Adipocyte (in vitro differentiated cells): ENCODE measurements at regions not wholly inside any gene's neighbourhood (a gene's known extent, or its start where the extent isn't known, plus 50 kb on each side); places are given as distances from the start of the nearest gene placed in this dataset.

Experiments
- DNase-seq: peaks from one replicate; pipeline ENCODE4 v3.0.0-alpha.2; 2015; ENCODE audit warnings: low read depth
- H3K27me3 ChIP-seq: replicated peaks from 2 replicates; pipeline ENCODE4 v1.7.0; 2013; ENCODE audit warnings: mild to moderate bottlenecking, low read length, moderate library complexity; ENCODE audit not compliant: control insufficient read depth, insufficient read depth
- H3K36me3 ChIP-seq: 2 replicates; pipeline ENCODE4 v1.7.0; 2013; ENCODE audit warnings: low read length, mild to moderate bottlenecking, moderate library complexity; ENCODE audit not compliant: control insufficient read depth, insufficient read depth, severe bottlenecking
- H3K4me1 ChIP-seq: 2 replicates; pipeline ENCODE4 v1.7.0; 2013; ENCODE audit warnings: mild to moderate bottlenecking, low read length, moderate library complexity; ENCODE audit not compliant: control insufficient read depth, insufficient read depth
- H3K4me3 ChIP-seq: 2 replicates; pipeline ENCODE4 v1.7.0; 2013; ENCODE audit warnings: mild to moderate bottlenecking, low read length, moderate library complexity
- H3K9ac ChIP-seq: 2 replicates; pipeline ENCODE4 v1.7.0; 2013; ENCODE audit warnings: mild to moderate bottlenecking, low read length, moderate library complexity
- H3K9me3 ChIP-seq: 2 replicates; pipeline ENCODE4 v1.7.0; 2013; ENCODE audit warnings: mild to moderate bottlenecking, low read length, moderate library complexity; ENCODE audit not compliant: control insufficient read depth

DNA sequence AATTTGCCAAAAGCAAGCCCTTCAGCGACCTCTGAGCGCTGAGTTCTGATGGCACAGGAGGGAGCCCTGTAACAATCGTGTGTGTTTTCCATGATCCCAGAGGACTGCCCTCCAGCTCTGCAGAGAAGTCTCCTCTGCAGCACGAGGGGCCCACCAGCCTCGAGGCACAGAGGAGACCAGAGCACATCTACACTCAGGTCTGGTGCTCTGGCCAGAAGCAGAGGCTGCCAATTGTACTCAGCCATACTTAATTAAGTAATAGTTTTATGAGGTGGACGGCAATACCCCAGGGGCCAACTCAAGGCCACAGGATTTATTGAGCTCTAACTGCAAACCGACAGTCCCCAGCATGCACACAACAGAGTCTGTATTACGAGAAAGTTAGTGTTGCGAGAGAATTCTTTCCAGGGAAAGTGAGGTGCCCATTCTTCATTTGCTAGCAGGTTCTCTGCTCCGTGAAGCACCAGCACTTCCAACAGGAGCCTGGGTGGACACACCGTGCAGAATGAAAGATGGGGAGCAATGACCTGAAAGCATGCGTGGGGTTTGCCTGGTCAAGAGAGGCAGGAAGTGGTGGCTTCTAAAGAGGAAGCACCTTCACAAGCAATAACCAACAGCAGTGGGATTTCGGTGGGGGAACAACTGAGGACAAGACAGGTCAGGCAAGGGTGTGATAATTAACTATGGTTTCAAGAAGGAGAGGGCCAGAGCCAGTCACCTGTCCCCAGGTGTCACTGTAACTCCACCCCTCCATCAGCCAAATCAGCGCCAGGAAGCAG is 92.8 kb upstream of the FOXC1 start:
- Histone ChIP-seq H3K27me3 (peaks cover 21% of the 10 kb centered on the region), H3K9ac (no peak overlapping the region), H3K36me3 (no peaks in the 10 kb centered on the region), H3K4me1 (no peaks in the 10 kb centered on the region), H3K4me3 (no peak overlapping the region), H3K9me3 (peaks cover 4% of the 10 kb centered on the region)
- no peak for DNase-seq

GRCh38 chr6:1518855-1519254 is 90.9 kb upstream of the FOXC1 start:
- Histone ChIP-seq H3K9me3 (peaks cover 4% of the 10 kb centered on the region), H3K4me1 (no peaks in the 10 kb centered on the region), H3K9ac (no peak overlapping the region), H3K36me3 (no peaks in the 10 kb centered on the region), H3K4me3 (no peak overlapping the region), H3K27me3 (peaks cover 38% of the 10 kb centered on the region)
- no peak for DNase-seq

GRCh38 chr6:1519597-1519996 is 90.1 kb upstream of the FOXC1 start:
- Histone ChIP-seq H3K36me3 (no peaks in the 10 kb centered on the region), H3K4me3 (no peak overlapping the region), H3K4me1 (peaks cover 6% of the 10 kb centered on the region), H3K27me3 (peaks cover 38% of the 10 kb centered on the region), H3K9ac (no peak overlapping the region), H3K9me3 (peaks cover 4% of the 10 kb centered on the region)
- no peak for DNase-seq

DNA sequence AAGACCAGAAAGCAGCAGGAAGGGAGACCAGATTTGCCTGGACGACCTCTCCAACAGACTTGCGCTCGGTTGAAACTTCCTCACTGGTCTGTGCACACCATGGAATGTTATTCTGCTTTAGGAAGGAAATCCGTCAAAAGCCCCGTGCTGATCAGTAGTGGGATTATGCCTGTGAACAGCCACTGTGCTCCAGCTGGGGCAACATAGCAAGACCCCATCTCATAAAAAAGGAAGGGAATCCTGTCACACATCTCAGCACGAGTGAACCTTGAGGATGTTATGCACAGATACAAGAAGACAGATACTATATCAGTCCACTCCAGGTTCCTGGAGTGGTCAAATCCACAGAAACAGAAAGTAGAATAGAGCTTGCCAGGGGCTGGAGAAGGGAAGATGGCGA is 86.9 kb upstream of the FOXC1 start:
- no peak for DNase-seq
- H3K4me1 ChIP-seq, result peaks cover 25% of the 10 kb centered on the region
- H3K36me3 ChIP-seq, result no peaks in the 10 kb centered on the region
- H3K9ac ChIP-seq, result no peak overlapping the region
- H3K4me3 ChIP-seq, result no peak overlapping the region
- no peaks in the 10 kb centered on the region for H3K9me3 ChIP-seq
- peaks cover 31% of the 10 kb centered on the region for H3K27me3 ChIP-seq

DNA sequence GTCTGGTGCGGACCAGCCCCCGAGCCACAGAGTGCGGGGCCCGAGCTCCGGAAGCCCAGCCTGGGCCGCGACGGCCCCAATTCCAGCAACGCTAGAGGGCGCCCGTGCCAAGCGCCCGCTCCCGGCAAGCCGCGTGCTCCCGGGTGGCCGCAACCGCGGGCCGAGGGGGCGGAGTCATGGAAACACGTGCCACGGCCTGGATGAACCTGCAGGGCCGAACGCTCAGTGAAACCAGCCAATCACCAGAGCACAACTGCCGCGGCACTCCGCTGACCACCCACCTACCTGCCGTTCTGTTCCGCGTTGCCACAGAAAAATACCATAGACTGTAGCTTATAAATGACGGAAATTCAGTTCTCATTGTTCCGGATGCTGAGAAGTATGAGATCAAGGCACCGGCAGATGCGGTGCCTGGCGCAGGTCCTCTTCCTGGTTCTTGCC is 85.7 kb upstream of the FOXC1 start:
- Histone ChIP-seq H3K4me3 (peak overlapping the region; percentile 56), H3K36me3 (no peaks in the 10 kb centered on the region), H3K27me3 (peaks cover 22% of the 10 kb centered on the region), H3K9me3 (no peaks in the 10 kb centered on the region), H3K9ac (peak overlapping the region; percentile 60), H3K4me1 (peaks cover 25% of the 10 kb centered on the region)
- DNase-seq, result no peak

GRCh38 chr6:1525364-1526038 is 84.2 kb upstream of the FOXC1 start:
- Histone ChIP-seq H3K4me1 (peaks cover 25% of the 10 kb centered on the region), H3K36me3 (no peaks in the 10 kb centered on the region), H3K27me3 (peaks cover 22% of the 10 kb centered on the region)

DNA sequence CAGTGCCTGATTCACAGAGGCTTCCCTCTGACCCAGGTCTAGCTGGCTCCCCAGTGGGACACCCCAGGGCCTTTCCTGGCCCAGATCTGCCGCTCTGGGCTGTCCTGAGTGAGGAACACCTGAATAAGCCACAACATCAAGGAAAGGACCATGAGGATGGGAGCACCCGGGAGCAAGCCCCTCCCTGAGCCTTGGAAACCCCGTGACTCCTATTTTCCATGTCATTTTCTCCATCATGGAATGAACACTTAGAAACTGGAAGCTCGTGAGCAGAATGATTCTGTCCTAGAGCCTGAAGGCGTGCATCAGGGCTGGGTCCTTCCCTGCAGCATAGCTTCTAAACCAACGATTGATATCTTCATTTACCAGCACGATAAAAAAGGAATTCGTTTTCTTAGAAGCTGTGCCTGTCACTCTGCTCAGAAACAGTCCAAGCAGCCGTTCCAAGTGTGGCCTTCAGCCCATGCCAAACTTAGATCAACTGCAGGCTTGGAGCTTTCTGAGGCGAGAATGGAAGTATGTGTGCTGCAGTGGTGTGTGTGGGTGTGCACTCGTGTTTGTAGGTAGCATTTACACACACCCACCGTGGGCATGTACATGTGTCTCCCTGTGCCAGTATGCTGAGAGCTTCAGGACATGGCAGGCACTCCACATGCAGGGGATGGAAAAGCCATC is 83.2 kb upstream of the FOXC1 start:
- Histone ChIP-seq H3K36me3 (no peaks in the 10 kb centered on the region), H3K4me1 (peaks cover 25% of the 10 kb centered on the region)

More at GRCh38 chr6:1525364-1526038, 84.2 kb upstream of the FOXC1 start:
- H3K9me3 ChIP-seq, result no peaks in the 10 kb centered on the region
- no peak for DNase-seq
- H3K9ac ChIP-seq, result no peak overlapping the region
- no peak overlapping the region for H3K4me3 ChIP-seq

DNA sequence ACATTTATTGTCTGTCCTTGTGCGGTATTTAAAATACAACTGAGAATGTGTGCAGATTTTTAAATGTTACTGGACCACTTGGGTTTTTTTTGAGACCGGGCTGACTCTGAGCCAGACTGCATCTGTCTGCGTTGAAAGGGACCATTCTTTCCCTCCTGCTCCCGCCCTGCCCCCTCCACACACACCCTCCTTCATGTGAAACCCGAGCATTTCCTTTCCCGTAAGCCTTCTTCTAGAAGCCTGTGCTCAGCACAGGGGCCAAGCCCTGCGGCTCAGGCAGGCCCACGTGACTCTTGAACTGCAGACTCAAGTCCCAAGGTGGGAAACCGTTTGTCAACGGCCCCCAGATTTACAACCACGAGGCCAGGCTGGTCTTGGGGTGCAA is 82.7 kb upstream of the FOXC1 start:
- H3K9ac ChIP-seq, result no peak overlapping the region
- H3K9me3 ChIP-seq, result no peaks in the 10 kb centered on the region
- peak; percentile 63 for DNase-seq
- H3K36me3 ChIP-seq, result no peaks in the 10 kb centered on the region
- no peak overlapping the region for H3K4me3 ChIP-seq
- peaks cover 16% of the 10 kb centered on the region for H3K27me3 ChIP-seq
- peaks cover 25% of the 10 kb centered on the region for H3K4me1 ChIP-seq

More for the DNA sequence above, 83.2 kb upstream of the FOXC1 start:
- Histone ChIP-seq H3K27me3 (peaks cover 21% of the 10 kb centered on the region), H3K4me3 (no peak overlapping the region), H3K9ac (no peak overlapping the region), H3K9me3 (no peaks in the 10 kb centered on the region)
- DNase-seq, result no peak

DNA sequence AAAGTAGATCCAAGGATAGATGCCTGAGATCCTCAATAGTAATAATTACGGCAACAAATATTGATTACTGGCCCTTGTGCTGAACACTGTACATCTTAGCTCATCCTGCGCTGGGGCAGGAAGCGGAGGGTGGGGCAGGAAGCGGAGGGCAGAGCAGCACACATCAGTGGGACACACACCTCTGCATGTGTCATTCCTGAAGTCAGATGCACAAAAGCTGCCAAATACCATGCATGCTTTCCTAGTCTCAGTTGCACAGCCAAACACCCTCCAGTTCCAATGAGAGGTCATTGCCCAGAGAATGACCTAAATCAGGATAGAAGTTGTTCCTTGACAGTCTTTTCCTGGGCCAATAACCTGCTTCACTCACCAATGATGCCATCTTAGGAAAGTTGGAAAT is 74.4 kb upstream of the FOXC1 start:
- Histone ChIP-seq H3K9ac (no peak overlapping the region), H3K36me3 (no peaks in the 10 kb centered on the region), H3K27me3 (no peaks in the 10 kb centered on the region), H3K4me1 (peaks cover 13% of the 10 kb centered on the region), H3K4me3 (no peak overlapping the region), H3K9me3 (no peaks in the 10 kb centered on the region)
- DNase-seq, result no peak

DNA sequence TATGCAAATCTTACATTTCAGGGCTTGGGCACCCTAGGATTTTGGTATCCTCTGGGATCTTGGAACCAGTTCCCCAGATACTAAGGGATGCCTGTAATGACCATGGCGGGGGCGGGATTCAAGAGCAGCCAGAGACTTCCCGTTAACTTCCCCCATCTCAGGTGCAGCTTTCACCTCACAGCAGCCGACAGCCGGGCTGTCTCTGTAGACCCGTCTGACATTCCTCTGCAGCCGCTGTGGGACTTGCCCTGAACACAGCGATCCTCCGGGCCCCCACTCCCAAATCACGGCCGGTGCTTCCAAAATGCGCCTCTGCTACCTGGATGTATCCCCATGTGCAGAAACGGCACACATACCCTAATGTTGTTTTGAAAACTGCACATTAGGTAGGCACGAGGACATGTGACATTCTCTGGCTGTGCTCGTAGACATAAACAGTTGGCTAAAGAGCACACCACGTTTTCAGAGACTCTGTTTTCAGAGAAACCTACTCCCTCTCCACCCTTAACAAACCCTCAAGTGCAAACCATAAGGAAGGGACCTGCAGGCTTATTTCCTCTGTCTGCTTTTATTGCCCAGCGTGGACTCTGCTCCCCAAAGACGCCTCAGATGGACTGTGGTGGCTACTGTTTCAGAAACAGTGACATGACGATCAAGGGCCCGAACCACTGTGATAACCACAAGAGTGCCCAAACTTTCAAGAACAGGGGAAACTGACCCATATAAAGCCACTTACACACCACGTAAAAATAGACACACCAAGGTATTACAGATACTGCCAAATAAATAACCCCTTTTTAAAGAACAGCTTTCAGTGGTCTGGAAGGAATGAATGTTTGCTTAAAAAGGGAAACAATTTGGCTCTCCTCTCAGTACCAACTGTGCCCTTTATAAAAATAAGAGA is 72.9 kb upstream of the FOXC1 start:
- DNase-seq, result no peak
- Histone ChIP-seq H3K9ac (no peak overlapping the region), H3K27me3 (no peaks in the 10 kb centered on the region), H3K9me3 (no peaks in the 10 kb centered on the region), H3K4me1 (peaks cover 13% of the 10 kb centered on the region), H3K36me3 (no peaks in the 10 kb centered on the region), H3K4me3 (no peak overlapping the region)
